Activated B cell treated with CpG ODN at 0.5 μM for 24 hours (primary cell): ENCODE measurements at regions not wholly inside any gene's neighbourhood (a gene's known extent, or its start where the extent isn't known, plus 50 kb on each side); places are given as distances from the start of the nearest gene placed in this dataset.

Experiments
- ATAC-seq: fragments of 200-7000 bp; cut with Tn5 transposase; one replicate; pipeline ENCODE4 v1.10.0; 2021; ENCODE audit warnings: low read depth, mild to moderate bottlenecking, moderate library complexity
- CTCF ChIA-PET: fragments of 350-600 bp; sonication (Branson Sonifier 250); formaldehyde crosslinking; loops from one replicate; lab custom pipeline; 2021; ENCODE audit warnings: antibody characterized with exemption; lab: Charles Lee
- POLR2A ChIA-PET: fragments of 350-600 bp; sonication (Branson Sonifier 250); formaldehyde crosslinking; loops from one replicate; lab custom pipeline; 2021; ENCODE audit warnings: antibody characterized with exemption; lab: Charles Lee
- DNase-seq: peaks from one replicate; pipeline ENCODE4 v3.0.0; 2022
- H3K27ac Mint-ChIP-seq: one replicate; pipeline ENCODE4 v1.8.0; 2020; ENCODE audit warnings: mixed read lengths
- H3K27me3 Mint-ChIP-seq: one replicate; pipeline ENCODE4 v1.8.0; 2021; ENCODE audit warnings: mixed read lengths
- H3K36me3 Mint-ChIP-seq: one replicate; pipeline ENCODE4 v1.8.0; 2021; ENCODE audit warnings: low read depth, mixed read lengths
- H3K4me1 Mint-ChIP-seq: one replicate; pipeline ENCODE4 v1.8.0; 2021; ENCODE audit warnings: mixed read lengths
- H3K4me3 Mint-ChIP-seq: one replicate; pipeline ENCODE4 v1.8.0; 2020; ENCODE audit warnings: mild to moderate bottlenecking, mixed read lengths
- H3K9me3 Mint-ChIP-seq: one replicate; pipeline ENCODE4 v1.8.0; 2020; ENCODE audit warnings: mixed read lengths
- CTCF ChIP-seq: fragments of 200-600 bp; IDR thresholded peaks from one replicate; pipeline ENCODE4 v1.8.0; 2022; ENCODE audit warnings: antibody characterized with exemption, mild to moderate bottlenecking
- intact Hi-C: fragments of 100-400 bp; cut with micrococcal nuclease; formaldehyde crosslinking; loops from one replicate; pipeline ENCODE4 v1.15.1; 2024

- no peaks in the 10 kb centered on the region for H3K9me3 Mint-ChIP-seq
- no peak for ATAC-seq
- no peaks in the 10 kb centered on the region for H3K27me3 Mint-ChIP-seq
- no peaks in the 10 kb centered on the region for H3K4me1 Mint-ChIP-seq
- intact Hi-C loops, result no loop called here
- H3K36me3 Mint-ChIP-seq, result no peaks in the 10 kb centered on the region
- no peak overlapping the region for H3K27ac Mint-ChIP-seq
- no peak for DNase-seq
- no peak for TF ChIP-seq CTCF
- ChIA-PET POLR2A (no interaction called here), CTCF (no interaction called here)
- H3K4me3 Mint-ChIP-seq, result no peak overlapping the region
Observed at GRCh38 chr11:103530257-103530656, 421.0 kb downstream of the DYNC2H1 start.

- DNase-seq (no peak), ATAC-seq (no peak)
- intact Hi-C loops, result no loop called here
- POLR2A ChIA-PET, result no interaction called here
- no peak overlapping the region for H3K27ac Mint-ChIP-seq
- no peaks in the 10 kb centered on the region for H3K36me3 Mint-ChIP-seq
- no peaks in the 10 kb centered on the region for H3K9me3 Mint-ChIP-seq
- H3K27me3 Mint-ChIP-seq, result no peaks in the 10 kb centered on the region
- H3K4me1 Mint-ChIP-seq, result no peaks in the 10 kb centered on the region
- no peak overlapping the region for H3K4me3 Mint-ChIP-seq
- CTCF ChIA-PET, result no interaction called here
- no peak for TF ChIP-seq CTCF
Observed at GRCh38 chr11:103532133-103532788, 423.0 kb downstream of the DYNC2H1 start.

- DNase-seq (no peak), ATAC-seq (no peak)
- Mint-ChIP-seq H3K36me3 (no peaks in the 10 kb centered on the region), H3K27me3 (no peaks in the 10 kb centered on the region), H3K4me1 (no peaks in the 10 kb centered on the region), H3K9me3 (no peaks in the 10 kb centered on the region), H3K4me3 (no peak overlapping the region), H3K27ac (no peak overlapping the region)
- intact Hi-C loops, result no loop called here
- POLR2A ChIA-PET, result no interaction called here
- no peak for TF ChIP-seq CTCF
- CTCF ChIA-PET, result no interaction called here
Observed at GRCh38 chr11:103534191-103534590, 425.0 kb downstream of the DYNC2H1 start.

GRCh38 chr11:103534959-103535358 lies 425.7 kb downstream of the DYNC2H1 start:
- ChIA-PET POLR2A (no interaction called here), CTCF (no interaction called here)
- Mint-ChIP-seq H3K9me3 (no peaks in the 10 kb centered on the region), H3K36me3 (no peaks in the 10 kb centered on the region), H3K4me3 (no peak overlapping the region), H3K27me3 (no peaks in the 10 kb centered on the region), H3K27ac (no peak overlapping the region), H3K4me1 (no peaks in the 10 kb centered on the region)
- intact Hi-C loops, result no loop called here
- DNase-seq (no peak), ATAC-seq (no peak)
- TF ChIP-seq CTCF, result no peak

GRCh38 chr11:103536335-103536722 lies 427.1 kb downstream of the DYNC2H1 start:
- no peak for TF ChIP-seq CTCF
- ATAC-seq, result no peak
- no peak overlapping the region for H3K27ac Mint-ChIP-seq
- DNase-seq, result no peak
- ChIA-PET POLR2A (no interaction called here), CTCF (no interaction called here)
- H3K4me3 Mint-ChIP-seq, result no peak overlapping the region
- intact Hi-C loops, result no loop called here
- H3K4me1 Mint-ChIP-seq, result no peaks in the 10 kb centered on the region
- peaks cover 8% of the 10 kb centered on the region for H3K9me3 Mint-ChIP-seq
- no peaks in the 10 kb centered on the region for H3K27me3 Mint-ChIP-seq
- H3K36me3 Mint-ChIP-seq, result no peaks in the 10 kb centered on the region
